Kidney epithelial cell (primary cell): ENCODE measurements at regions not wholly inside any gene's neighbourhood (a gene's known extent, or its start where the extent isn't known, plus 50 kb on each side); places are given as distances from the start of the nearest gene placed in this dataset.

Experiments used
- DNase-seq: peaks from one replicate; pipeline ENCODE4 v3.0.0-alpha.2; 2010; ENCODE audit warnings: low read depth
- H3K27me3 ChIP-seq: 2 replicates; pipeline ENCODE4 v1.6.0; 2011; ENCODE audit warnings: low read length; ENCODE audit not compliant: control insufficient read depth, insufficient read depth
- H3K36me3 ChIP-seq: 2 replicates; pipeline ENCODE4 v1.5.1; 2011; ENCODE audit warnings: low read length; ENCODE audit not compliant: control insufficient read depth, insufficient read depth
- H3K4me3 ChIP-seq: 2 replicates; pipeline ENCODE4 v1.5.1; 2011; ENCODE audit warnings: low read depth, mild to moderate bottlenecking, control low read depth, low read length
- TF ChIP-seq, protein P1 (sequence below): IDR thresholded peaks from 2 replicates; pipeline ENCODE4 v1.5.1; 2011; ENCODE audit warnings: mild to moderate bottlenecking, moderate library complexity, low read length, control low read depth, inconsistent platforms; ENCODE audit not compliant: insufficient read depth, poor library complexity, severe bottlenecking

DNA sequence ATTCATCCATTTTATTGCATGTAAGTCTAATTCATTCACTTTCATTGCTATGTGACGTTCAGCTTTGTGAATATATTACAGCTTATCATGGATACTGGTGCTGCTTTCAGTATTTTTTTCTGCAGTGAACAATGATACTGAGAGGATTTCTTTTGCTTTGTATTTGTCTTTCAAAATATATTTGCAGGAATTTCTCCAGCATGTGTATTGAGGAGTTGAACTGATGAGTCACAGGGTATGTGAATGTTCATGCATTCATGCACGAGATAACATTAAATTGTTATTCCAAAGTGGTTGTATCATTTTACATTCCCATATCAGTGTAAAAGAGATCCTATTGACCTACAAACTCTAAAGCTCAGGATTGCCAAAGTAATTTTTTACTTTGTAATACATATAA, 283.8 kb upstream of the ARSJ start:
- no peak overlapping the region for H3K4me3 ChIP-seq
- H3K27me3 ChIP-seq, result no peaks in the 10 kb centered on the region
- TF ChIP-seq, protein P1, sequence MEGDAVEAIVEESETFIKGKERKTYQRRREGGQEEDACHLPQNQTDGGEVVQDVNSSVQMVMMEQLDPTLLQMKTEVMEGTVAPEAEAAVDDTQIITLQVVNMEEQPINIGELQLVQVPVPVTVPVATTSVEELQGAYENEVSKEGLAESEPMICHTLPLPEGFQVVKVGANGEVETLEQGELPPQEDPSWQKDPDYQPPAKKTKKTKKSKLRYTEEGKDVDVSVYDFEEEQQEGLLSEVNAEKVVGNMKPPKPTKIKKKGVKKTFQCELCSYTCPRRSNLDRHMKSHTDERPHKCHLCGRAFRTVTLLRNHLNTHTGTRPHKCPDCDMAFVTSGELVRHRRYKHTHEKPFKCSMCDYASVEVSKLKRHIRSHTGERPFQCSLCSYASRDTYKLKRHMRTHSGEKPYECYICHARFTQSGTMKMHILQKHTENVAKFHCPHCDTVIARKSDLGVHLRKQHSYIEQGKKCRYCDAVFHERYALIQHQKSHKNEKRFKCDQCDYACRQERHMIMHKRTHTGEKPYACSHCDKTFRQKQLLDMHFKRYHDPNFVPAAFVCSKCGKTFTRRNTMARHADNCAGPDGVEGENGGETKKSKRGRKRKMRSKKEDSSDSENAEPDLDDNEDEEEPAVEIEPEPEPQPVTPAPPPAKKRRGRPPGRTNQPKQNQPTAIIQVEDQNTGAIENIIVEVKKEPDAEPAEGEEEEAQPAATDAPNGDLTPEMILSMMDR, result no peak
- no peaks in the 10 kb centered on the region for H3K36me3 ChIP-seq
- no peak for DNase-seq

DNA sequence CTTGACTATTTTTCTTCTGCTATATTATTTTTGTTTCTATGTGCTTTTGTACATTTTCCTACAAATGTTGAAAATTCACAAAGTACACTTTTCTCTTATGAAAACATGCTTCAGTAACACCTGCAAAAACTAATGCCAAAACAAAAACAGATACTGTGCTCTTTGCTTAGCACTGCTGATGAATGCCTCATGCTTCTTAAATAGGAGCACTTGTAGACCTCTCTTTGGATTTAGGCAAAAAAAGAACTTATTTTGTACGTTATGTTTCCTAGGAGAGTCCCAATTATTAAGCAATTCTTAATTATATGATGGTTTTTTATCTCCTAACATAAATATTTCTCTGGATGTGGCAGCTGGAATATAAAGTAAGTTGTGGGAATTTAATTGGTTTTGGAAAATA, 285.0 kb upstream of the ARSJ start:
- no peaks in the 10 kb centered on the region for H3K27me3 ChIP-seq
- H3K36me3 ChIP-seq, result no peaks in the 10 kb centered on the region
- no peak for DNase-seq
- H3K4me3 ChIP-seq, result no peak overlapping the region
- TF ChIP-seq, protein P1, result no peak

DNA sequence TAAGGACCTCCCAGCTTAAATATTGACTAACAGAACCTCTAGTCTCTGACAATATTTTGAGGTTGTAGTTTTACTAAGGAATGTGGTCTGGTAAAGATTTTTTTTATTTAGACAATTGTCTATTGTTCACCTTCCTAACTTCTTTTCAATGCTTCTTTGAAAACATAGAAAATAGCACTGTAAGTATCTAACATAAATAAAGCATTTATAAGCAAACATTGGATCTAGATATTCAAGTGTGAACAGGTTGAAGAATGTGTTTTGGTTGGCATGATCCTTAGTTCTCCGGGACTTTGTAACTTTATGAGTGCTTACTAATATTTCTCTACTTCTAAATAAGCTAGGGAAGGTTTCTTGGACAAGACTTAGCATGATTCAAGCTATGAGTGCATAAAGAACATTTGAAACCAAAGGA, 285.4 kb upstream of the ARSJ start:
- DNase-seq, result no peak
- H3K36me3 ChIP-seq, result no peaks in the 10 kb centered on the region
- H3K4me3 ChIP-seq, result no peak overlapping the region
- TF ChIP-seq, protein P1, result no peak
- no peaks in the 10 kb centered on the region for H3K27me3 ChIP-seq

DNA sequence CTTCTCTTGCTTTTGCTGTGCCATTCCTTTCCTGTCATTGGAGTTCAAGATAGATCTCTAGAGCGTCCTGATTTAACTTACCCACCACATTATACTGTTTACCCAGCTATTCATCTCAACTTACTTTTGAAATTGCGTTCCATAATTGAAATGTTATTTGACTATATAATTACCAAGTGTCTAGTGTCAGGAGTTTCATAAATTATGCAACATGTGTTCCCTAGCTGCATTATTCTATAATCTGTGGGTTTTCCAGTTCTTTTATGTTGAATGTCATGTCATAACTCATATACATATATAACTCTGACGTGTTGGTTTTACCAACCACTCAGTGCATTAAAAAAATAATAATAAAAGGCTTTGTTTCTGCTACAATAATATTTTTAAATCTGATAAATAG, 285.9 kb upstream of the ARSJ start:
- H3K4me3 ChIP-seq, result no peak overlapping the region

DNA sequence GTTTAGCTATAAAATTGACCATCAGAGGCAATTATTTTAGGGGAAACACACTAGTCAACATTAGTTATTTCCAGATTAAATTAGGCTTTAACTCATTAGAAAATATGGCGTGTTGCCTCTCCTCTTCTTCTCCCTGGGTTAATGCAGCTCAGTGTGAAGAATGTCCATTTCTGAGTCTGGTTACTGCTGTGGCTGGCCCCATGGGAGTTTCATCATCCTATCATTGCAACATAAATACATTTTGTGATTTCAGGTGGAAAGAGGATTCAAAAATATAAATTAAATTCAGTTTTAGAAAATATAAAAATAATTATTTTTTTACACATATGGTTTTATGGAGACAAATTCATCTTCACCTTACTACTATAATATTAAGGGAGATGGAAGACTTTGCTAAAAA, 288.5 kb upstream of the ARSJ start:
- no peak for DNase-seq
- TF ChIP-seq, protein P1, result no peak
- H3K36me3 ChIP-seq, result no peaks in the 10 kb centered on the region
- no peak overlapping the region for H3K4me3 ChIP-seq
- H3K27me3 ChIP-seq, result no peaks in the 10 kb centered on the region

More for the DNA sequence above, 285.9 kb upstream of the ARSJ start:
- H3K27me3 ChIP-seq, result no peaks in the 10 kb centered on the region
- H3K36me3 ChIP-seq, result no peaks in the 10 kb centered on the region
- TF ChIP-seq, protein P1, result no peak
- DNase-seq, result no peak

DNA sequence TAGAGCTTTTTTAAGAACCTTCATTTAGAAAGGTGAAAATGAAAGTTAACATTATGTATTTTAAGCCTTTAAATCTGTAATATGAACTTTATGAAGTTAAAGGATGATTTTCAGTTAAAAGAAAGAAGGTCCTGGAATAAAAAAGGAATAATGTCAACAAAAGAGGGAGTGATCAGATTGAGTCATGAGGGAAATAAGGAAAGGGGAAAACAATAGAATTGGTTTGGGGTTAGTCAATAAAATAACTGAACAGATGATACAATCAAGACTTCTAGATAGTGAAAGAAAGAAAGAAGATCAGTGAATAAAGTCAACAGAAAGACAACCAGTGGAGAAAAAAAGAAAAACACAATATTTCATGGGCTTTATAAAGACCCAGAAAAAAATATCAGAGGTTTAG, 291.6 kb upstream of the ARSJ start:
- no peak for DNase-seq
- TF ChIP-seq, protein P1, result no peak

More for the DNA sequence above, 291.6 kb upstream of the ARSJ start:
- Histone ChIP-seq H3K4me3 (no peak overlapping the region), H3K36me3 (no peaks in the 10 kb centered on the region), H3K27me3 (no peaks in the 10 kb centered on the region)
